ENCODE measurements at regions not wholly inside any gene's neighbourhood (a gene's known extent, or its start where the extent isn't known, plus 50 kb on each side); places are given as distances from the start of the nearest gene placed in this dataset.

GRCh38 chr15:91711384-91712033 lies 142.0 kb upstream of the SLCO3A1 start:
- TF ChIP-seq CTCF (IDR thresholded peaks at IDR 0.05; ENCODE audit: low read length) (no peak), EZH2 (IDR thresholded peaks at IDR 0.05; ENCODE audit: borderline replicate concordance, low read length) (no peak)
